Cardiac fibroblast (primary cell): ENCODE measurements at regions not wholly inside any gene's neighbourhood (a gene's known extent, or its start where the extent isn't known, plus 50 kb on each side); places are given as distances from the start of the nearest gene placed in this dataset.

Source experiments
- DNase-seq, 2 donors: peaks; one replicate each; pipeline versions ENCODE4 v3.0.0 to v3.0.0-alpha.2; 2010; ENCODE audit warnings: low read depth in 2 of 2
- H3K4me3 ChIP-seq, 2 donors: replicated peaks in 1 of 2; 1 replicate in 1 of 2; 2 replicates in 1 of 2; pipeline ENCODE4 v1.5.1; 2011; ENCODE audit warnings: low read depth in 2 of 2, low read length in 2 of 2, mild to moderate bottlenecking in 2 of 2, moderate library complexity in 1 of 2
- CTCF ChIP-seq: IDR thresholded peaks from one replicate; pipeline ENCODE4 v1.5.1; 2011; ENCODE audit warnings: low read depth, mild to moderate bottlenecking, low read length, inconsistent platforms

DNA sequence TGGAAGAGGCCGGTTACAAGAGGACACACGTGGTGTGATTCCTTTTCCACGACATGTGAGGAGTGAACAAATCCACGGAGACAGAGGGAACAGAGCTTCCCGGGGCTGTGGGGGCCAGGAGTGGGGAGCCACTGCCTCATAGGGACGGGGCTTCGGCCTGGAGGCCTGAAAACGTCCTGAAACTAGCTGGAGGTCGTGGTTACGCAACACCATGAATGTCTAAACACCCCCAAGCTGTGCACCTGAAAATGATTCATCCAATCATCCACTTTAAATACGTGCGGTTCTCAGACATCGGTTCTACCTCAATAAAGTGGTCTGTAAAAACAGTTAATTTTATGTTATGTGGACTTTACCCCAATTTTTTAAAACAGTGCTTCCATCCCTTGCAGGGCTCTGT lies 65.3 kb upstream of the PPP1R26 start:
- no peak overlapping the region for H3K4me3 ChIP-seq
- no peak for TF ChIP-seq CTCF
- DNase-seq: no peak

DNA sequence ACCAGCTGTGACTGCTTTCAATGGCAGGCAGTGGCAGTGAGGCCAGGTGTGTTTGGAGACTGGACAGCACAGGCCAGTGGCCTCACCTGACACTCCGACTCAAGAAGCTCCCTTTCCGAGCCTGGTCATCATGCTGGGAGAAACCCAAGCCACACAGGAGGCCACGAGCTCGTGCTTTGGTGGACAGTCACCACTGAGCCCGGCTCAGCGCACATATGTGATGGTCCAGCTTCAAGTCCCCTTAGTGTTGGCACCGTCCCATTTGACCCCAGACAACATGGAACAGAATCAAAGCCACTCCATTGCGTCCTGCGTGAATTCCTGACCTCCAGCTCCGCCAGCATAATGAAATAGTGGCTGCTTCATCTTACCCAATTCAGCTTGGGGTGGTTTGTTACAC lies 64.0 kb upstream of the PPP1R26 start:
- no peak for TF ChIP-seq CTCF
- DNase-seq: no peak
- no peak overlapping the region for H3K4me3 ChIP-seq

DNA sequence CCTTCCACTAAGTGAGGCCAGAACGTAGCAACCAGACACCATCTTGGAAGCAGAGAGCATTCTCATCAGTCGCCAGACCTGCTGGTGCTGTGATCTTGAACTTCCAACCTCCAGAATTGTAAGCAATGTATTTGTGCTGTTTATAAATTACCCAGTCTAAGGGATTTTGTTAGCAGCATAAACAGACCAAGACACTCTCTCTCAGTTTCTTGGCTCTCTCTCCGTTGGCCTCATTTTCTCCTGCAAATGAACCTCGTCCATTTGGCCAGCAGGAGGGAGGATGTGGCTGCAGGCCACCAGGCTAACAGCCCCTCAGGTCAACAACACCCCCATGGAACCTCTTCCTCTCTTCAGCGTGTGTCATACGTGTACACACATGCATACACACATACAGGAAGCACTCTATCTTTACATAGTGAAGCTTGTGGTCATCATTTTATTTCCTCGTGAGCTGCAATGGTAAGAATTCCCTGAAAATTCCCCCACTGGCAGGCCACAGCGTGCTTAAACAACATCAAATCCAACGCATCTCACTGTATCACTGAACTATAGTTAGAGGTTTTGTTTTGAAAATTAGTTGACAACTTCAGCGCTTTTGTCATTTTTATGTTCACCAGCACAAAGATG lies 62.8 kb upstream of the PPP1R26 start:
- H3K4me3 ChIP-seq: no peak overlapping the region
- DNase-seq: no peak
- TF ChIP-seq CTCF: no peak

GRCh38 chr9:135418161-135418560 lies 61.4 kb upstream of the PPP1R26 start:
- no peak for TF ChIP-seq CTCF
- H3K4me3 ChIP-seq: no peak overlapping the region
- no peak for DNase-seq

DNA sequence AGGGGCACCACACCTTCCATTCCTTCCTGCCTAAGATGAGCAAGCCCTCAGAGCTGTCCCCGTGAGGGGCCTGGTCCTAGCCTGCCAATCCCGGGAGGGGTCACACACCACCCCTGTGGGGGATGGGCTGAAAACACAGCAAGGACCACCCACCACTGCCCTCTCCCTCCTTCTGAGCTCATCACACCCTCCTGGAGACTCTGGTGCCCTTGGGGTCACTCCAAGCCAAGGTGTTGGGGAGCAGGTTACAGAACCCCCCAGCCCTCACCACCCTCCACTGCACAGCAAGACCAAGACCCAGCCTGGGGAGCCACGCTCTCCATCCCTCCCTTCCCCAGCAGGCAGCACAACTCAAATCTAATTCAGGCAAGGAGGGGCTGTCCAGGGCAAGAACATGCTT lies 60.5 kb upstream of the PPP1R26 start:
- no peak overlapping the region for H3K4me3 ChIP-seq
- no peak for TF ChIP-seq CTCF
- DNase-seq: no peak

DNA sequence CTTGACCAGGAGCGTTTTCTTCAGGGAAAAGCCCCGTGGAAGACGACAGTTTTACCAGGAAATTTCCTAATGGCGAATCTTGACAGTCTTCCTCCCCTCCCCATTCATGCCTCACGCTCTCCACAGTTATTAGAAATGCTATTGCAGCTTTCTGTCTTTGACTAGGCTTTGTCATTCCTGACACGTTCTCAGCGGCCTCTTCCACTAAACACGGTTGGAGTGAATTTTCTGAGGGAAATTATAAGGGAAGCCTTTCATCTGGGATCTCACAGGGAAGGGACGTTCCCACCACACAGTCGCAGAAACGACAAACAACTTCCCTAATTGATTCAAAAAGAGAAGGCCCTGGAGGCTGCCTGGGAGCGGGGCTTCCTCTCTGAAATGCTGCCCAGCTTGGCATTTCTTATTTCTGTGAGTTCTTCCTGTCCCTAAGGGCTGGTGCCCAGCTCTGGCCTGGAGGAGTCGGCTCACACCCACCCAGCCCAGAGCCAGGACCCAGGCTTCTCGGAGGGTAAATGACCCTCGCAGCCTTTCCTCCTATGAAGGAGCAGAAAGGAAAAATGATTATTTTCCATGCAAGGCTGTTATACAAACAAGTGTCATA lies 57.1 kb upstream of the PPP1R26 start:
- no peak for TF ChIP-seq CTCF
- DNase-seq: no peak
- no peak overlapping the region for H3K4me3 ChIP-seq

DNA sequence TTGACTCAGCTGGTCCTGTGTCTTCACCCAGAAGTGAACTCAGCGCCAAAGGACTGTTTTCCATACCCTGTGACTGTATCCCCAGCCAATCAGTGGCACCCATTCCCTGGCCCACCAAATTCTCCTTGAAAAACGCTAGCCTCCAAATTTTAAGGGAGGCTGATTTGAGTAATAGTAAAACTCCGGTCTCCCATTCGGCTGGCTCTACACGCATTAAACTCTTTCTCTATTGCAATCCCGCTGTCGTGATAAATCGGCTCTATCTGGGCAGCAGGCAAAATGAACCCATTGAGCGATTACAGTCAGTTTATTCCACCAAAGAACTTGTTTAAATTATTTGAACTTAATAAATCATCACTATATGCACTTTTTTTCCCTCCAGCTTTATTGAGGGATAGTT lies 55.9 kb upstream of the PPP1R26 start:
- DNase-seq: no peak
- no peak for TF ChIP-seq CTCF
- no peak overlapping the region for H3K4me3 ChIP-seq
